CD4-positive, alpha-beta T cell treated with Interleukin-2 at 100 ng/mL for 4 hours (primary cell): ENCODE measurements at regions not wholly inside any gene's neighbourhood (a gene's known extent, or its start where the extent isn't known, plus 50 kb on each side); places are given as distances from the start of the nearest gene placed in this dataset.
"Not testable (repeated sequence)": the region's sequence is repeated elsewhere in the genome, so short reads cannot be mapped to it uniquely, and the experiment has no call there.

Source experiments
- DNase-seq: peaks from one replicate; pipeline ENCODE4 v3.0.0-alpha.2; 2020; ENCODE audit warnings: low spot score

GRCh38 chr3:196147116-196147515, 64.1 kb downstream of the ZDHHC19 start:
- DNase-seq = no peak

DNA sequence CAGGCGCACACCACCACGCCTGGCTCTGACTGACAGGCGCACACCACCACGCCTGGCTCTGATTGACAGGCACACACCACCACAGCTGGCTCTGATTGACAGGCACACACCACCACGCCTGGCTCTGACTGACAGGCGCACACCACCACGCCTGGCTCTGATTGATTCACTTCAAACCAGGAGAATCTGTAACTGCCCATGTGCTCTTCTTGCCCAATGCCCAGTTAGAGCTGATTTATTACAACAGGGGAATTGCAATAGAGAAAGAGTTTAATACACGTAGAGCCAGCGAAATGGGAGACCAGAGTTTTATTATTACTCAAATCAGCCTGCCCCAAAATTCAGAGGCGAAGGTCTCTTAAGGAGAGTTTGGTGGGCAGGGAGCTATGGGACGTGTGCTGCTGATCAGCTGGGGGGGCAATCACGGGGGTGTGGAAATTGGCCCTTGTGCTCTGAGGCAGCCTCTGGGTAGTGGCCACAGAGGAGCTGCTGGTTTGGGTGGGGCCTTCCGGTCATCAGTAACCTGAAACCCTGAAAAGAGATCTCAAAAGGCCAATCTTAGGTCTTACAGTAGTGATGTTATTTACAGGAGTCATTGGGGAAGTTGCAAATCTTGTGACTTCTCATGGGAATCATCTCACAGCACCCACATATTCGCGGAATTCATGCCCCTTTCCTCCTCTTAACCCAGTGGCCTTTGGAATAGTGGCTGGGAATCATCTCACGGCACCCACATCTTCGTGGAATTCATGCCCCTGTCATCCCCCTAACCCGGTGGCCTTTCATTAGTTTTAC, 63.8 kb upstream of the TFRC start:
- no peak for DNase-seq

DNA sequence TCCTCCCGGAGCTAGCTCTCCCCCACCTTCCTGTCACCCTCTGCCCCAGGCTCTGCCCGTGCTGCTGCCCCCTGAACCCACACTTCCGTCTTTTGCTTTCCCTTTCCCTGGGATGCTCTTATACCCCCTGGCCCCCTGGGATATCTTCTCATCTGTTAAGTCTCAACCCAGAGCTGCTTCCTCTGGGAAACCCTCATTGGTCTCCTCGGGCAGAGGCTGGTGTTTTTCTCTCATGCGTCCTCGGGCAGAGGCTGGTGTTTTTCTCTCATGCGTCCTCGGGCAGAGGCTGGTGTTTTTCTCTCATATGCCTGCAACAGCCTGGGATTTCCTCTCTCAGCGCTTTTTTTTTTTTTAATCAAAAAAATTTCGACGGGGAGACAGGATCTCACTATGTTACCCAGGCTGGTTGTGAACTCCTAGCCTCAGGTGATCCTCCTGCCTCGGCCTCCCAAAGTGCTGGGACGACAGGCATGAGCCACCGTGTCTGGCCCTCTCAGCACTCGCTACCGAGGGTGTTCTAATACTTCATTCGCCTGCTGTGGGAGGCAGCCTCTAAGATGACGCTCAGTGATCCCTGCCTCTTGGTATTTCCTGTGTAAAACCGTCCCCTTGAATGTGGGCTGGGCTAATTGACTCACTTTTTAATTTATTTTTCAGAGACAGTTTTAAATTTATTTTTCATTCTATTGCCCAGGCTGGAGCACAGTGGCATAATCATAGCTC, 62.7 kb upstream of the TFRC start:
- peak; percentile 52 for DNase-seq

DNA sequence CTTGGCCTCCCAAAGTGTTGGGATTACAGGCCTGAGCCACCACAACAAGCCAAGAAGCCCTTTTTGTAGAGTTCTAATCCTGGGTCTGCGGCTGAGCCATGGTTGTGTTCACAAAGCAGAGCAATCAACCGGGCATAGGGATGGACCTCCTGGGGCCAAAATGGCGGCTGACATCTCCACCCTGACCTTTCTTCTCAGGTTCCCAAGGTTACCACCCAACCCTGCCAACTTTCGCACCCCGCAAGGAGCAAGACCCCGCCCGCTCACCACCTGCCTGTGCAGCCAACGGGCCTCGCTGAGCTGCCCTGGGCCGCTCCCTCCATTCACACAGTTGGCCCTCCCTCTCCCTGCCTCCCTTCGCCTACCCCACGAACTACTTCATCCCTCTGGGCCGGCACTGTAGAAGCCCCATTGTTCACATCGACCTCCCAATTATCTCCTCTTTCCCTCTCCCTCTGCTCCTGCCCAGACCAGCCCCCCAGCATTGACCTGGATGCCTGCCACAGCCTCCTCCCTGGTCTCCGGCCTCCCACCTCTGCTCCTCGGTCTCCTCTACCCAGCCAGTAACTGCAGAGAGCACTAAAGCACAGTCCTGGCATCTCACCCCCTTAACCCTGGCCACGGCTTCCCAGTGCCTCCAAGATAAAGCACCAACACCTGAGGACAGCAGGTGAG, 62.0 kb upstream of the TFRC start:
- DNase-seq = no peak

GRCh38 chr3:196142202-196142956, 60.5 kb upstream of the TFRC start:
- DNase-seq = no peak

DNA sequence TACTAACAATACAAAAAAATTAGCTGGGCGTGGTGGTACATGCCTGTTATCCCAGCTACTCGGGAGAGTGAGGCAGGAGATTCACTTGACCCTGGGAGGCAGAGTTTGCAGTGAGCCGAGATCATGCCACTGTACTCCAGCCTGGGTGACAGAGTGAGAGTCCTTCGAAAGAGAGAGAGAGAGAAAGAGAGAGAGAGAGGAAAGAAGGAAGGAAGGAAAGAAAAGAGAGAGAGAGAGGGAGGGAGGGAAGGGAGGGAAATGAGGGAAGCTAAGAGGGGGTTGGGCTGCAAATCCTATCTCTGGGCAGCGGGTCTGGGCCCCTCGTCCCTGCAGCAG, 59.9 kb upstream of the TFRC start:
- DNase-seq = no peak

- no peak for DNase-seq
These were observed 59.4 kb upstream of the TFRC start for GRCh38 chr3:196141052-196141865.

DNA sequence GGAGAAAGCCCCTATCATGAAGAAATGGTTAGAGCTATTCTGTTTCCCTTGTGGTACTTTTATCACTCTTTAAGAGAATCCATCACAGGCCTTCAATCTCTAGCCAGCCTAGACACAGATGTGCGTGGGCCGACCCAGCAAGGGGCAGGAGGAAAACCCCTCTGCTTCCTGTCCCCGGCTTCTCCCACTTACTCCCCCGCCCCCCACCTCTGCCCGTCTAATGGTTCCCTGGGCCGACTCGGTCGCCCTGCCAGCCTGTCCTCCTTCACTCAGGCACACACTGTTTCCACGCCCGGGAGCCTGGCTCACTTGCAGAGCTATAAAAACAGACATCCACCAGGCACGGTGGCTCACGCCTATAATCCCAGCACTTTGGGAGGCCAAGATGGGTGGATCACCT, 58.3 kb upstream of the TFRC start:
- no peak for DNase-seq

- no peak for DNase-seq
These were observed 57.4 kb upstream of the TFRC start for GRCh38 chr3:196139281-196139680.

DNA sequence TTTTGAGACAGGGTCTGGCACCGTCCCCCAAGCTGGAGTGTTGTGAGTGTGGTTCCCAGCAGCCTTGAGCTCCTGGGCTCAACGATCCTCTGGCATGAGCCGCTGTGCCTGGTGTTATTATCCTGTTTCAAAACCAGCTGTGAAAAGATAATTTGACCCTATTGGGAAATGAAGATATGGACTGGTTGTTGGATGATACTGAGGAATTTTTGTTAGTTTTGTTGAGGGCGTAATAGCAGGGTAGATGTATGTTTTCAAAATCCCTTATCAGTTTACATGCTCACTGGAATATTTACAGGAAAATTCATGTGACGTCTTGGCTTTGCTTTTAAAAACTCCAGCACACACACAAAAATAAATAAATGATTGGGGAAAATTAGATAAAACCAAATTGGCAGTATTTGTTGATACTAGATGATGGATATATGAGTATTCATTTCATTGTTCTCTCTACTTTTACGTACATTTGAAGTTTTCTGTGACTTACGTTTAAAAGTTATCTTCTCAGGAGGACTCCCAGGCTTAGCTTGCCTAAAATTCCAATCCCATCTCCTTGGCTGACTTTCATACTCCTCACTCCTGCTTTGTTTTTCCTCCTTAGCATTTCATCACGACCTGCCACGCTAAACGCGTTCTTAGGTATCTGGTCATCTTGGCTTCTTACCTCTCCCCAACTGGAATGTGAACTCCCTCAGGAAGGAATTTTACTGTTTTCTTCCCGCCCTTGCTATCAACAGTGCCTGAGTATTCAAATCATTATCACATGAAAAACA, 56.8 kb upstream of the TFRC start:
- DNase-seq = no peak

GRCh38 chr3:196136640-196136989, 54.7 kb upstream of the TFRC start:
- not testable (repeated sequence) for DNase-seq

GRCh38 chr3:196135693-196136639, 54.1 kb upstream of the TFRC start:
- DNase-seq = no peak

GRCh38 chr3:196134691-196135090, 52.8 kb upstream of the TFRC start:
- no peak for DNase-seq

- DNase-seq = not testable (repeated sequence)
These were observed 52.0 kb upstream of the TFRC start for GRCh38 chr3:196133869-196134268.

- DNase-seq = no peak
These were observed 50.0 kb upstream of the TFRC start for GRCh38 chr3:196131921-196132320.
